Activated CD4-positive, alpha-beta memory T cell treated with anti-CD3 and anti-CD28 coated beads for 36 hours (primary cell): ENCODE measurements at regions not wholly inside any gene's neighbourhood (a gene's known extent, or its start where the extent isn't known, plus 50 kb on each side); places are given as distances from the start of the nearest gene placed in this dataset.

ENCODE experiments used
- CTCF ChIA-PET: fragments of 350-600 bp; sonication (Branson Sonifier 250); formaldehyde crosslinking; loops from one replicate; lab custom pipeline; 2021; ENCODE audit warnings: antibody characterized with exemption, inconsistent platforms; lab: Charles Lee
- POLR2A ChIA-PET: fragments of 350-600 bp; sonication (Branson Sonifier 250); formaldehyde crosslinking; loops from one replicate; lab custom pipeline; 2021; ENCODE audit warnings: antibody characterized with exemption; lab: Charles Lee
- DNase-seq: peaks from one replicate; pipeline ENCODE4 v3.0.0-alpha.2; 2020
- H3K27ac Mint-ChIP-seq: one replicate; pipeline ENCODE4 v1.8.0; 2021; ENCODE audit warnings: mixed read lengths
- H3K27me3 Mint-ChIP-seq: one replicate; pipeline ENCODE4 v1.8.0; 2021; ENCODE audit warnings: mixed read lengths
- H3K36me3 Mint-ChIP-seq: one replicate; pipeline ENCODE4 v1.8.0; 2021; ENCODE audit warnings: mixed read lengths
- H3K4me1 Mint-ChIP-seq: one replicate; pipeline ENCODE4 v1.8.0; 2021; ENCODE audit warnings: low read depth, mixed read lengths
- H3K4me3 Mint-ChIP-seq: one replicate; pipeline ENCODE4 v1.8.0; 2021; ENCODE audit warnings: mild to moderate bottlenecking, mixed read lengths
- H3K9me3 Mint-ChIP-seq: one replicate; pipeline ENCODE4 v1.8.0; 2021; ENCODE audit warnings: mixed read lengths
- intact Hi-C: fragments of 100-400 bp; cut with micrococcal nuclease; formaldehyde crosslinking; loops from one replicate; pipeline ENCODE4 v1.15.1; 2023

- intact Hi-C loops, result no loop called here
- Mint-ChIP-seq H3K4me1 (no peaks in the 10 kb centered on the region), H3K4me3 (no peak overlapping the region), H3K27me3 (no peaks in the 10 kb centered on the region), H3K9me3 (peaks cover 3% of the 10 kb centered on the region), H3K36me3 (no peaks in the 10 kb centered on the region), H3K27ac (no peak overlapping the region)
- ChIA-PET POLR2A (no interaction called here), CTCF (no interaction called here)
- DNase-seq, result no peak
Measured at GRCh38 chr19:28406966-28407365, 806.0 kb downstream of the UQCRFS1 start.

- CTCF ChIA-PET, result no interaction called here
- no peaks in the 10 kb centered on the region for H3K4me1 Mint-ChIP-seq
- POLR2A ChIA-PET, result no interaction called here
- intact Hi-C loops, result no loop called here
- peaks cover 3% of the 10 kb centered on the region for H3K9me3 Mint-ChIP-seq
- no peak for DNase-seq
- H3K36me3 Mint-ChIP-seq, result no peaks in the 10 kb centered on the region
- H3K27ac Mint-ChIP-seq, result no peak overlapping the region
- no peaks in the 10 kb centered on the region for H3K27me3 Mint-ChIP-seq
- H3K4me3 Mint-ChIP-seq, result no peak overlapping the region
Measured at GRCh38 chr19:28405346-28405742, 807.6 kb downstream of the UQCRFS1 start.

GRCh38 chr19:28404472-28404871, 808.5 kb downstream of the UQCRFS1 start:
- no peak overlapping the region for H3K4me3 Mint-ChIP-seq
- no peaks in the 10 kb centered on the region for H3K4me1 Mint-ChIP-seq
- intact Hi-C loops, result no loop called here
- H3K36me3 Mint-ChIP-seq, result no peaks in the 10 kb centered on the region
- H3K9me3 Mint-ChIP-seq, result peaks cover 1% of the 10 kb centered on the region
- no peak overlapping the region for H3K27ac Mint-ChIP-seq
- ChIA-PET CTCF (no interaction called here), POLR2A (no interaction called here)
- no peaks in the 10 kb centered on the region for H3K27me3 Mint-ChIP-seq
- no peak for DNase-seq

GRCh38 chr19:28403690-28404089, 809.3 kb downstream of the UQCRFS1 start:
- no peak for DNase-seq
- Mint-ChIP-seq H3K4me3 (no peak overlapping the region), H3K36me3 (no peaks in the 10 kb centered on the region), H3K27me3 (no peaks in the 10 kb centered on the region), H3K27ac (no peak overlapping the region), H3K4me1 (no peaks in the 10 kb centered on the region), H3K9me3 (peaks cover 6% of the 10 kb centered on the region)
- intact Hi-C loops, result no loop called here
- ChIA-PET POLR2A (no interaction called here), CTCF (no interaction called here)

- no peak for DNase-seq
- no peak overlapping the region for H3K27ac Mint-ChIP-seq
- intact Hi-C loops, result no loop called here
- no peaks in the 10 kb centered on the region for H3K27me3 Mint-ChIP-seq
- peaks cover 6% of the 10 kb centered on the region for H3K9me3 Mint-ChIP-seq
- H3K4me1 Mint-ChIP-seq, result no peaks in the 10 kb centered on the region
- ChIA-PET CTCF (no interaction called here), POLR2A (no interaction called here)
- no peak overlapping the region for H3K4me3 Mint-ChIP-seq
- H3K36me3 Mint-ChIP-seq, result no peaks in the 10 kb centered on the region
Measured at GRCh38 chr19:28402701-28403290, 810.2 kb downstream of the UQCRFS1 start.

GRCh38 chr19:28401739-28402424, 811.1 kb downstream of the UQCRFS1 start:
- Mint-ChIP-seq H3K9me3 (peaks cover 8% of the 10 kb centered on the region), H3K4me1 (no peaks in the 10 kb centered on the region), H3K27me3 (no peaks in the 10 kb centered on the region), H3K27ac (no peak overlapping the region), H3K36me3 (no peaks in the 10 kb centered on the region), H3K4me3 (no peak overlapping the region)
- no peak for DNase-seq
- intact Hi-C loops, result no loop called here
- POLR2A ChIA-PET, result no interaction called here
- CTCF ChIA-PET, result no interaction called here

- no peaks in the 10 kb centered on the region for H3K36me3 Mint-ChIP-seq
- DNase-seq, result no peak
- H3K27me3 Mint-ChIP-seq, result no peaks in the 10 kb centered on the region
- POLR2A ChIA-PET, result no interaction called here
- CTCF ChIA-PET, result no interaction called here
- H3K27ac Mint-ChIP-seq, result no peak overlapping the region
- intact Hi-C loops, result no loop called here
- no peaks in the 10 kb centered on the region for H3K4me1 Mint-ChIP-seq
- peaks cover 8% of the 10 kb centered on the region for H3K9me3 Mint-ChIP-seq
- H3K4me3 Mint-ChIP-seq, result no peak overlapping the region
Measured at GRCh38 chr19:28400953-28401671, 811.8 kb downstream of the UQCRFS1 start.

GRCh38 chr19:28399187-28399586, 813.8 kb downstream of the UQCRFS1 start:
- no peak overlapping the region for H3K4me3 Mint-ChIP-seq
- intact Hi-C loops, result no loop called here

GRCh38 chr19:28397800-28398199, 815.2 kb downstream of the UQCRFS1 start:
- H3K4me1 Mint-ChIP-seq, result no peaks in the 10 kb centered on the region
- H3K4me3 Mint-ChIP-seq, result no peak overlapping the region
- H3K9me3 Mint-ChIP-seq, result peaks cover 12% of the 10 kb centered on the region
- no peaks in the 10 kb centered on the region for H3K27me3 Mint-ChIP-seq
- POLR2A ChIA-PET, result no interaction called here
- DNase-seq, result no peak
- intact Hi-C loops, result no loop called here
- H3K27ac Mint-ChIP-seq, result no peak overlapping the region
- CTCF ChIA-PET, result no interaction called here
- no peaks in the 10 kb centered on the region for H3K36me3 Mint-ChIP-seq

More at GRCh38 chr19:28399187-28399586, 813.8 kb downstream of the UQCRFS1 start:
- H3K4me1 Mint-ChIP-seq, result no peaks in the 10 kb centered on the region
- peaks cover 12% of the 10 kb centered on the region for H3K9me3 Mint-ChIP-seq
- no peaks in the 10 kb centered on the region for H3K36me3 Mint-ChIP-seq
- POLR2A ChIA-PET, result no interaction called here
- no peak for DNase-seq
- H3K27ac Mint-ChIP-seq, result no peak overlapping the region
- H3K27me3 Mint-ChIP-seq, result no peaks in the 10 kb centered on the region
- CTCF ChIA-PET, result no interaction called here

GRCh38 chr19:28397306-28397705, 815.6 kb downstream of the UQCRFS1 start:
- POLR2A ChIA-PET, result no interaction called here
- Mint-ChIP-seq H3K4me1 (no peaks in the 10 kb centered on the region), H3K27ac (no peak overlapping the region), H3K36me3 (no peaks in the 10 kb centered on the region), H3K27me3 (no peaks in the 10 kb centered on the region), H3K4me3 (no peak overlapping the region), H3K9me3 (peaks cover 12% of the 10 kb centered on the region)
- intact Hi-C loops, result no loop called here
- CTCF ChIA-PET, result no interaction called here
- no peak for DNase-seq

GRCh38 chr19:28396287-28396831, 816.6 kb downstream of the UQCRFS1 start:
- Mint-ChIP-seq H3K4me1 (no peaks in the 10 kb centered on the region), H3K36me3 (no peaks in the 10 kb centered on the region), H3K4me3 (no peak overlapping the region), H3K27ac (no peak overlapping the region), H3K9me3 (peaks cover 12% of the 10 kb centered on the region), H3K27me3 (no peaks in the 10 kb centered on the region)
- no peak for DNase-seq
- intact Hi-C loops, result no loop called here
- ChIA-PET CTCF (no interaction called here), POLR2A (interaction anchor here (0.6 kb wide), 1 partner anchor 466 kb away, joined by 3 read pairs; no protein-coding TSS in a partner anchor)

GRCh38 chr19:28394725-28395124, 818.2 kb downstream of the UQCRFS1 start:
- ChIA-PET CTCF (no interaction called here), POLR2A (no interaction called here)
- Mint-ChIP-seq H3K36me3 (no peaks in the 10 kb centered on the region), H3K4me1 (no peaks in the 10 kb centered on the region), H3K4me3 (no peak overlapping the region), H3K9me3 (peaks cover 16% of the 10 kb centered on the region), H3K27me3 (no peaks in the 10 kb centered on the region), H3K27ac (no peak overlapping the region)
- intact Hi-C loops, result no loop called here
- no peak for DNase-seq
